ENCODE measurements at regions not wholly inside any gene's neighbourhood (a gene's known extent, or its start where the extent isn't known, plus 50 kb on each side); places are given as distances from the start of the nearest gene placed in this dataset.

GRCh38 chr1:19591482-19592091 lies 52.5 kb upstream of the NBL1 start:
- peak; percentile 32 to 69 for DNase-seq
- no peak overlapping the region for H3K4me3 ChIP-seq (ENCODE audit: low read length)
- peaks cover 13% of the 10 kb centered on the region for H3K4me1 ChIP-seq (ENCODE audit: control insufficient read depth, insufficient read depth, low read length)
- no CpG with 5 or more reads among the region's 5 CpGs for WGBS (ENCODE audit: insufficient coverage, low lambda C conversion rate)
- H3K27ac ChIP-seq (ENCODE audit: low read length): peak overlapping the region; percentile 44
- H3K9me3 ChIP-seq (ENCODE audit: control insufficient read depth, low read depth, low read length): no peaks in the 10 kb centered on the region
- H3K27me3 ChIP-seq (ENCODE audit: control insufficient read depth, insufficient read depth, low read length): no peaks in the 10 kb centered on the region
- no peaks in the 10 kb centered on the region for H3K36me3 ChIP-seq (ENCODE audit: control insufficient read depth, insufficient read depth, low read length)

DNA sequence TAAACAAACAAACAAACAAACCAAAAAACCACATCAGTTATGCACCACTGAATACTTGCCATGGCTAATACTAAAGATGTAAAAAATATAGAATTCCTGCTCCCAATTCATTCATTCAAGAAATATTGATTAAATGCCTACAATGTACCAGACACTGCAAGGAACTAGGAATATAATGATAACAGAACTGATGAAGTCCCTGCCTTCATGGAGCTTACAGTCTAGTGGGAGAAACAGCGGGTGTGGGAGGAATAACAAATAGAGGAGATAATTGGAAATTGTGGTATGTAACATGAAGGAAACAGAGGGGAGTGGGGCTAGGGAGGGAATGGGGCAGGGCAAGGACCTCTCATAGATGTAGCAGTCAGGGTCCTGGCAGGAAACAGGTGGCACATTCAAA lies 58.6 kb upstream of the NBL1 start:
- WGBS (ENCODE audit: insufficient coverage, low lambda C conversion rate): no CpG with 5 or more reads among the region's 1 CpG
- no peak for DNase-seq

DNA sequence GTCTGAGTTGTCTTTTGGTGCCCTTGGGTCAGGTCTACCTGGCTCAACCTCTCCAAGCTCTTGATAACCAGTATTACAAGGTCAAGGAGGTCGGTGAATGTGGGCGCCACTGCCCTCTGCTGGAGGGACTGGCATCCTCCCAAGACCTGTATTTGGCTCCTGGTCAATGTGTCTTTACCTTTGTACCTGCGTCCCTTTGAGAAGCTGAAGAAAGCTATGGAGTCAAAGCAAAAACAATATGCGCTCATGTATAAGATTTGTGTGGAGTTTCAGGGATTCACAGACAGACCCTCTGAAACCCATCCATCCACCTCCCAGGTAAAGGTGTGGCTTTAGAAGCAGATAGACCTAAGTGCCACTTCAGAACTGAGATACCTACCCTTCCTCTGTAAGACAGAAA lies 61.8 kb upstream of the NBL1 start:
- H3K36me3 ChIP-seq (ENCODE audit: control insufficient read depth, insufficient read depth, low read length): no peaks in the 10 kb centered on the region
- 80% methylated on average over 1 of the region's 4 CpGs for WGBS (ENCODE audit: insufficient coverage, low lambda C conversion rate)
- H3K4me3 ChIP-seq (ENCODE audit: low read length): no peak overlapping the region
- DNase-seq: peak; percentile 60 to 69
- no peak overlapping the region for H3K27ac ChIP-seq (ENCODE audit: low read length)
- no peaks in the 10 kb centered on the region for H3K27me3 ChIP-seq (ENCODE audit: control insufficient read depth, insufficient read depth, low read length)
- H3K9me3 ChIP-seq (ENCODE audit: control insufficient read depth, low read depth, low read length): no peaks in the 10 kb centered on the region
- no peaks in the 10 kb centered on the region for H3K4me1 ChIP-seq (ENCODE audit: control insufficient read depth, insufficient read depth, low read length)

More for the DNA sequence above, 58.6 kb upstream of the NBL1 start:
- H3K36me3 ChIP-seq (ENCODE audit: control insufficient read depth, insufficient read depth, low read length): no peaks in the 10 kb centered on the region
- no peaks in the 10 kb centered on the region for H3K27me3 ChIP-seq (ENCODE audit: control insufficient read depth, insufficient read depth, low read length)
- no peak overlapping the region for H3K4me3 ChIP-seq (ENCODE audit: low read length)
- H3K27ac ChIP-seq (ENCODE audit: low read length): no peak overlapping the region
- no peaks in the 10 kb centered on the region for H3K9me3 ChIP-seq (ENCODE audit: control insufficient read depth, low read depth, low read length)
- H3K4me1 ChIP-seq (ENCODE audit: control insufficient read depth, insufficient read depth, low read length): peaks cover 1% of the 10 kb centered on the region

- Histone ChIP-seq H3K4me3 (ENCODE audit: low read length) (no peak overlapping the region), H3K9me3 (ENCODE audit: control insufficient read depth, low read depth, low read length) (no peaks in the 10 kb centered on the region), H3K27me3 (ENCODE audit: control insufficient read depth, insufficient read depth, low read length) (no peaks in the 10 kb centered on the region), H3K4me1 (ENCODE audit: control insufficient read depth, insufficient read depth, low read length) (no peaks in the 10 kb centered on the region), H3K27ac (ENCODE audit: low read length) (no peak overlapping the region), H3K36me3 (ENCODE audit: control insufficient read depth, insufficient read depth, low read length) (no peaks in the 10 kb centered on the region)
- DNase-seq: no peak
- WGBS (ENCODE audit: insufficient coverage, low lambda C conversion rate): 100% methylated on average over 2 of the region's 7 CpGs
Measured at GRCh38 chr1:19581381-19581780, 62.7 kb upstream of the NBL1 start.

DNA sequence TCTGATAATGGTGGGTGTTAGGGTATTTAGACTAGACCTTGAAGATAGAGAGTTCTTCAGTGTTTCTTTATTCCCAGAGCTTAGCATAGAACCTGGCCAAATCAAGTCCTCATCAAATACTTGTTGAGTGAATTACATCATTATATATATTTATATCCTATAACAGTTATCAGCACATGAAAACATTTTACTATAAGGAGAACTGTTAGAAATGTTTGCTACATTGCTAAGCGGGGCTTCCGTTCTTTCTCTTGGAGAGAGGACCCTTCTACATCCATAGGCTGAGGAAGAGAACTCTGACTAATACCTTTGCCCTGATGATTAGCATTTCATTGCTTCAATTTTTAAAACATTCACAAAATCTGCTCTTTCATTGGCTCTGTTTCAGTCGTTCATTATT lies 66.5 kb upstream of the NBL1 start:
- no peak for DNase-seq
- WGBS (ENCODE audit: insufficient coverage, low lambda C conversion rate): no CpG with 5 or more reads among the region's 3 CpGs
- H3K27ac ChIP-seq (ENCODE audit: low read length): no peak overlapping the region
- H3K4me3 ChIP-seq (ENCODE audit: low read length): no peak overlapping the region
- no peaks in the 10 kb centered on the region for H3K9me3 ChIP-seq (ENCODE audit: control insufficient read depth, low read depth, low read length)
- no peaks in the 10 kb centered on the region for H3K36me3 ChIP-seq (ENCODE audit: control insufficient read depth, insufficient read depth, low read length)
- H3K4me1 ChIP-seq (ENCODE audit: control insufficient read depth, insufficient read depth, low read length): no peaks in the 10 kb centered on the region
- no peaks in the 10 kb centered on the region for H3K27me3 ChIP-seq (ENCODE audit: control insufficient read depth, insufficient read depth, low read length)

DNA sequence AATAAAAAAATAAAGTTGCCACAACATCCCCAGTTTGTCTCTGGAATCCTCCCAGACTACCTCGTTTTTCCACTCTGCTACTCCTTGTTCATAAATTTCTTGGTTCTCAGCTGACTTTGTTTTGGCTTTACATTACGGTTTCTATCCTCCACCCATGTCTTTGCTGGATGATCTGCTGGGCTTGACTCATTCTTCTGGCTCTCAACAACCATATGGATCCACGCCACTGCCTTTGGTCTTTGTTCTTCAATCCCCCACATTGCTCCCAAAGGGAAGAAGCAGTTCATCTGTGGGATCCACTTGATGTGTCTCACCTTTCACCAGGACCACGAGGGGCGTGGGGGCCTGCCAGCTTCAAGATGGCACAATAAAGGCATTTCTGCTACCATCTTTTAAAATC lies 67.1 kb upstream of the NBL1 start:
- no peaks in the 10 kb centered on the region for H3K4me1 ChIP-seq (ENCODE audit: control insufficient read depth, insufficient read depth, low read length)
- WGBS (ENCODE audit: insufficient coverage, low lambda C conversion rate): 71% methylated on average over 1 of the region's 5 CpGs
- H3K9me3 ChIP-seq (ENCODE audit: control insufficient read depth, low read depth, low read length): no peaks in the 10 kb centered on the region
- no peak overlapping the region for H3K4me3 ChIP-seq (ENCODE audit: low read length)
- H3K27ac ChIP-seq (ENCODE audit: low read length): no peak overlapping the region
- H3K36me3 ChIP-seq (ENCODE audit: control insufficient read depth, insufficient read depth, low read length): no peaks in the 10 kb centered on the region
- H3K27me3 ChIP-seq (ENCODE audit: control insufficient read depth, insufficient read depth, low read length): no peaks in the 10 kb centered on the region
- DNase-seq: no peak

- no peak for DNase-seq
- H3K4me1 ChIP-seq (ENCODE audit: control insufficient read depth, insufficient read depth, low read length): no peaks in the 10 kb centered on the region
- H3K4me3 ChIP-seq (ENCODE audit: low read length): no peak overlapping the region
- no peaks in the 10 kb centered on the region for H3K27me3 ChIP-seq (ENCODE audit: control insufficient read depth, insufficient read depth, low read length)
- no peak overlapping the region for H3K27ac ChIP-seq (ENCODE audit: low read length)
- no peaks in the 10 kb centered on the region for H3K36me3 ChIP-seq (ENCODE audit: control insufficient read depth, insufficient read depth, low read length)
- no peaks in the 10 kb centered on the region for H3K9me3 ChIP-seq (ENCODE audit: control insufficient read depth, low read depth, low read length)
- WGBS (ENCODE audit: insufficient coverage, low lambda C conversion rate): 94% methylated on average over 3 of the region's 3 CpGs
Measured at GRCh38 chr1:19569786-19570185, 74.3 kb upstream of the NBL1 start.

DNA sequence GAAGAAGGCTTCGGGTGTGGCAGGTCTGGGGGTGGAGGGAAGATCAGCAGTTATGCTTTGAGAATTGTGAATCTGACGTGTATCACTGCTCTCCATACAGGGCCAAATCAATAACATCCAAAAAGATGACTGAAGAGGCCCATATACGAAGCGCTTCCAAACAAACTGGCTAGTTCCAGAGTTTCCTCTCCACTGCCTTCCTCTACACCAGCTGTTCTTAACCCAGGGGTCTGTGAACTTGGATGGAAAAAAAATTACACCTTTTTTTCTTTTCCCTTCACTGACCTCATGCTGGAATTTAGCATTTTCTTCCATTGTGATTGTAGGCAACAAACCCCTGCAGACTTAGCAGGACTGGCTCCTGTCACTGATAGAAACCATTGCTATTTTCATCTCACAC lies 77.1 kb upstream of the NBL1 start:
- no CpG with 5 or more reads among the region's 4 CpGs for WGBS (ENCODE audit: insufficient coverage, low lambda C conversion rate)

DNA sequence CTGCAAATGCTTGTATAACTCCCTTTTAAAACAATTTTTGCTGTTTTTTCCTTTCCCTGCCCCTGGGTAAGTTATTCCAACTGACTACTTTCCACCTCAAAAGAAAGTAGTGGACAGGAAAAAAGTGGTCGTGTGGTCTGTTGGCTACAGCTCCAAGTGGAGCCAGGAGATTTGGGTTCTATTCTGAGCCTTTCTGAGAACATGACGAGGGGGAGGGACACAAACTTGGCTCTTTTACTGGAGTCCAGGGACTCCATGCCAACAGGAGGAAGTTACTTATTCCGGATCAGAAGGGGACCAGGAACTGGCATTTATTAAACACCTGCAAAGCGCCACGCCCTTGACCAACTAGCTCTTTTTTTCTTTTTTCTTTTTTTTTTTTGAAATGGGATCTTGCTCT lies 79.0 kb upstream of the CAPZB start:
- peaks cover 2% of the 10 kb centered on the region for H3K9me3 ChIP-seq (ENCODE audit: control insufficient read depth, low read depth, low read length)
- WGBS (ENCODE audit: insufficient coverage, low lambda C conversion rate): 83% methylated on average over 2 of the region's 5 CpGs
- H3K27me3 ChIP-seq (ENCODE audit: control insufficient read depth, insufficient read depth, low read length): no peaks in the 10 kb centered on the region
- no peak for DNase-seq
- no peaks in the 10 kb centered on the region for H3K36me3 ChIP-seq (ENCODE audit: control insufficient read depth, insufficient read depth, low read length)
- no peak overlapping the region for H3K4me3 ChIP-seq (ENCODE audit: low read length)
- H3K27ac ChIP-seq (ENCODE audit: low read length): no peak overlapping the region
- peaks cover 3% of the 10 kb centered on the region for H3K4me1 ChIP-seq (ENCODE audit: control insufficient read depth, insufficient read depth, low read length)

More for the DNA sequence above, 77.1 kb upstream of the NBL1 start:
- Histone ChIP-seq H3K4me3 (ENCODE audit: low read length) (no peak overlapping the region), H3K27me3 (ENCODE audit: control insufficient read depth, insufficient read depth, low read length) (no peaks in the 10 kb centered on the region), H3K27ac (ENCODE audit: low read length) (no peak overlapping the region), H3K9me3 (ENCODE audit: control insufficient read depth, low read depth, low read length) (peaks cover 2% of the 10 kb centered on the region), H3K4me1 (ENCODE audit: control insufficient read depth, insufficient read depth, low read length) (peaks cover 3% of the 10 kb centered on the region), H3K36me3 (ENCODE audit: control insufficient read depth, insufficient read depth, low read length) (no peaks in the 10 kb centered on the region)
- no peak for DNase-seq

- no peaks in the 10 kb centered on the region for H3K27me3 ChIP-seq (ENCODE audit: control insufficient read depth, insufficient read depth, low read length)
Measured at GRCh38 chr1:19563324-19564097, 78.2 kb upstream of the CAPZB start.

GRCh38 chr1:19562847-19563246 lies 77.5 kb upstream of the CAPZB start:
- no peaks in the 10 kb centered on the region for H3K36me3 ChIP-seq (ENCODE audit: control insufficient read depth, insufficient read depth, low read length)
- WGBS (ENCODE audit: insufficient coverage, low lambda C conversion rate): 100% methylated on average over 1 of the region's 2 CpGs
- no peak overlapping the region for H3K4me3 ChIP-seq (ENCODE audit: low read length)
- H3K27me3 ChIP-seq (ENCODE audit: control insufficient read depth, insufficient read depth, low read length): no peaks in the 10 kb centered on the region
- peaks cover 2% of the 10 kb centered on the region for H3K9me3 ChIP-seq (ENCODE audit: control insufficient read depth, low read depth, low read length)
- H3K4me1 ChIP-seq (ENCODE audit: control insufficient read depth, insufficient read depth, low read length): peaks cover 3% of the 10 kb centered on the region
- DNase-seq: no peak
- H3K27ac ChIP-seq (ENCODE audit: low read length): no peak overlapping the region

More at GRCh38 chr1:19563324-19564097, 78.2 kb upstream of the CAPZB start:
- DNase-seq: peak in 1 of 2 donors; percentile 22
- WGBS (ENCODE audit: insufficient coverage, low lambda C conversion rate): no CpG with 5 or more reads among the region's 15 CpGs
- peak overlapping the region; percentile 24 for H3K27ac ChIP-seq (ENCODE audit: low read length)
- H3K36me3 ChIP-seq (ENCODE audit: control insufficient read depth, insufficient read depth, low read length): no peaks in the 10 kb centered on the region
- H3K9me3 ChIP-seq (ENCODE audit: control insufficient read depth, low read depth, low read length): peaks cover 2% of the 10 kb centered on the region
- H3K4me1 ChIP-seq (ENCODE audit: control insufficient read depth, insufficient read depth, low read length): peaks cover 3% of the 10 kb centered on the region
- H3K4me3 ChIP-seq (ENCODE audit: low read length): no peak overlapping the region
